ENCODE measurements at regions not wholly inside any gene's neighbourhood (a gene's known extent, or its start where the extent isn't known, plus 50 kb on each side); places are given as distances from the start of the nearest gene placed in this dataset.

GRCh38 chr16:85390511-85391174 is 222.5 kb upstream of the GSE1 start:
- peak; percentile 79 for DNase-seq (ENCODE audit: low read depth)
- in situ Hi-C loops (cut with HindIII; ENCODE audit: low pct_unique_long_range_greater_than_20kb, low sequenced_read_pairs), result no loop called here

GRCh38 chr16:85391175-85391707 is 221.9 kb upstream of the GSE1 start:
- DNase-seq (ENCODE audit: low read depth), result no peak
- in situ Hi-C loops (cut with HindIII; ENCODE audit: low pct_unique_long_range_greater_than_20kb, low sequenced_read_pairs), result no loop called here

- in situ Hi-C loops (cut with HindIII; ENCODE audit: low pct_unique_long_range_greater_than_20kb, low sequenced_read_pairs), result no loop called here
- no peak for DNase-seq (ENCODE audit: low read depth)
Observed at GRCh38 chr16:85391769-85392583, 221.1 kb upstream of the GSE1 start.

- in situ Hi-C loops (cut with HindIII; ENCODE audit: low pct_unique_long_range_greater_than_20kb, low sequenced_read_pairs), result no loop called here
- DNase-seq (ENCODE audit: low read depth), result no peak
Observed at GRCh38 chr16:85392756-85393673, 220.1 kb upstream of the GSE1 start.

GRCh38 chr16:85393674-85394451 is 219.3 kb upstream of the GSE1 start:
- in situ Hi-C loops (cut with HindIII; ENCODE audit: low pct_unique_long_range_greater_than_20kb, low sequenced_read_pairs), result no loop called here
- no peak for DNase-seq (ENCODE audit: low read depth)

GRCh38 chr16:85394456-85395206 is 218.5 kb upstream of the GSE1 start:
- no peak for DNase-seq (ENCODE audit: low read depth)
- in situ Hi-C loops (cut with HindIII; ENCODE audit: low pct_unique_long_range_greater_than_20kb, low sequenced_read_pairs), result no loop called here

- in situ Hi-C loops (cut with HindIII; ENCODE audit: low pct_unique_long_range_greater_than_20kb, low sequenced_read_pairs), result no loop called here
- peak; percentile 97 for DNase-seq (ENCODE audit: low read depth)
Observed at GRCh38 chr16:85395207-85395912, 217.8 kb upstream of the GSE1 start.

GRCh38 chr16:85395913-85396878 is 216.9 kb upstream of the GSE1 start:
- DNase-seq (ENCODE audit: low read depth), result no peak
- in situ Hi-C loops (cut with HindIII; ENCODE audit: low pct_unique_long_range_greater_than_20kb, low sequenced_read_pairs), result no loop called here

- in situ Hi-C loops (cut with HindIII; ENCODE audit: low pct_unique_long_range_greater_than_20kb, low sequenced_read_pairs), result no loop called here
- DNase-seq (ENCODE audit: low read depth), result no peak
Observed at GRCh38 chr16:85396879-85397871, 215.9 kb upstream of the GSE1 start.

GRCh38 chr16:85398050-85398451 is 215.1 kb upstream of the GSE1 start:
- no peak for DNase-seq (ENCODE audit: low read depth)
- in situ Hi-C loops (cut with HindIII; ENCODE audit: low pct_unique_long_range_greater_than_20kb, low sequenced_read_pairs), result no loop called here

GRCh38 chr16:85398688-85399582 is 214.2 kb upstream of the GSE1 start:
- DNase-seq (ENCODE audit: low read depth), result no peak
- in situ Hi-C loops (cut with HindIII; ENCODE audit: low pct_unique_long_range_greater_than_20kb, low sequenced_read_pairs), result no loop called here

- DNase-seq (ENCODE audit: low read depth), result no peak
- in situ Hi-C loops (cut with HindIII; ENCODE audit: low pct_unique_long_range_greater_than_20kb, low sequenced_read_pairs), result no loop called here
Observed at GRCh38 chr16:85399583-85400284, 213.4 kb upstream of the GSE1 start.

All from Caki2 (cell line).